CD14-positive monocyte (primary cell): ENCODE measurements at regions not wholly inside any gene's neighbourhood (a gene's known extent, or its start where the extent isn't known, plus 50 kb on each side); places are given as distances from the start of the nearest gene placed in this dataset.
"Not testable (repeated sequence)": the region's sequence is repeated elsewhere in the genome, so short reads cannot be mapped to it uniquely, and the experiment has no call there.

Experiments
- DNase-seq, 3 donors: peaks; one replicate each; pipeline ENCODE4 v3.0.0-alpha.2; 2011 to 2022
- H2AFZ ChIP-seq: 2 replicates; pipeline ENCODE4 v1.6.0; 2012; ENCODE audit warnings: mild to moderate bottlenecking, low read depth, low read length, inconsistent platforms; ENCODE audit not compliant: insufficient read depth, poor library complexity, severe bottlenecking
- H3K27ac ChIP-seq, 2 donors: 1 replicate in 1 of 2; 2 replicates in 1 of 2; pipeline ENCODE4 v1.5.1; 2012 to 2013; ENCODE audit warnings: low read length in 2 of 2, control low read depth in 1 of 2, inconsistent platforms in 1 of 2, low read depth in 1 of 2, mild to moderate bottlenecking in 1 of 2
- H3K27me3 ChIP-seq, 2 donors: one replicate each; pipeline versions ENCODE4 v1.6.0 to v1.6.1; 2011 to 2013; ENCODE audit warnings: low read length in 2 of 2; ENCODE audit not compliant: control insufficient read depth in 2 of 2, insufficient read depth in 2 of 2
- H3K36me3 ChIP-seq, 2 donors: replicated peaks in 1 of 2; 1 replicate in 1 of 2; 2 replicates in 1 of 2; pipeline versions ENCODE4 v1.5.1 to v1.6.1; 2012 to 2013; ENCODE audit warnings: low read length in 2 of 2, control low read depth in 1 of 2, inconsistent platforms in 1 of 2, mild to moderate bottlenecking in 1 of 2; ENCODE audit not compliant: insufficient read depth in 2 of 2, control insufficient read depth in 1 of 2
- H3K4me1 ChIP-seq, 2 donors: 1 replicate in 1 of 2; 2 replicates in 1 of 2; pipeline versions ENCODE4 v1.5.1 to v1.6.1; 2012 to 2013; ENCODE audit warnings: low read length in 2 of 2, control low read depth in 1 of 2, inconsistent platforms in 1 of 2, mild to moderate bottlenecking in 1 of 2, moderate library complexity in 1 of 2; ENCODE audit not compliant: insufficient read depth in 2 of 2, control insufficient read depth in 1 of 2
- H3K4me2 ChIP-seq: replicated peaks from 2 replicates; pipeline ENCODE3; 2012; ENCODE audit warnings: low read length, moderate library complexity, mild to moderate bottlenecking; ENCODE audit not compliant: poor library complexity, severe bottlenecking; ENCODE audit errors: extremely low read depth
- H3K4me3 ChIP-seq, 3 experiments: fragments of 200-600 bp in 1 of 3; sonication (generic) in 1 of 3; replicated peaks in 1 of 3; 1 replicate in 2 of 3; 2 replicates in 1 of 3; pipeline ENCODE4 v1.5.1; 2011 to 2013; ENCODE audit warnings: low read length in 3 of 3, mild to moderate bottlenecking in 3 of 3, control low read depth in 2 of 3, low read depth in 2 of 3, inconsistent platforms in 1 of 3, moderate library complexity in 1 of 3
- H3K79me2 ChIP-seq: 2 replicates; pipeline ENCODE4 v1.6.0; 2012; ENCODE audit warnings: mild to moderate bottlenecking, control low read depth, inconsistent platforms, low read length, moderate library complexity; ENCODE audit not compliant: insufficient read depth
- H3K9ac ChIP-seq: 2 replicates; pipeline ENCODE4 v1.6.0; 2017; ENCODE audit warnings: low read length, mild to moderate bottlenecking; ENCODE audit not compliant: insufficient read depth, poor library complexity, severe bottlenecking
- H3K9me3 ChIP-seq, 2 donors: replicated peaks in 1 of 2; 1 replicate in 1 of 2; 2 replicates in 1 of 2; pipeline versions ENCODE4 v1.5.1 to v1.6.1; 2012 to 2013; ENCODE audit warnings: low read length in 2 of 2, control low read depth in 1 of 2; ENCODE audit not compliant: control insufficient read depth in 1 of 2, insufficient read depth in 1 of 2
- H4K20me1 ChIP-seq: 2 replicates; pipeline ENCODE4 v1.6.0; 2012; ENCODE audit warnings: mild to moderate bottlenecking, low read length, control low read depth, moderate library complexity; ENCODE audit not compliant: insufficient read depth
- H3K27ac Mint-ChIP-seq, 7 donors: one replicate each; pipeline ENCODE4 v1.8.0; 2020; ENCODE audit warnings: mild to moderate bottlenecking in 7 of 7, mixed read lengths in 7 of 7, moderate library complexity in 6 of 7, inconsistent platforms in 2 of 7
- H3K27me3 Mint-ChIP-seq, 3 donors: one replicate each; pipeline ENCODE4 v1.8.0; 2021 to 2022; ENCODE audit warnings: low read depth in 3 of 3, mild to moderate bottlenecking in 3 of 3, mixed read lengths in 3 of 3, moderate library complexity in 3 of 3, inconsistent platforms in 1 of 3
- H3K36me3 Mint-ChIP-seq, 2 donors: one replicate each; pipeline ENCODE4 v1.8.0; 2020; ENCODE audit warnings: mixed read lengths in 2 of 2, inconsistent platforms in 1 of 2, mild to moderate bottlenecking in 1 of 2
- H3K4me1 Mint-ChIP-seq: one replicate; pipeline ENCODE4 v1.8.0; 2020; ENCODE audit warnings: mild to moderate bottlenecking, mixed read lengths
- H3K4me3 Mint-ChIP-seq, 2 donors: one replicate each; pipeline ENCODE4 v1.8.0; 2020; ENCODE audit warnings: mild to moderate bottlenecking in 2 of 2, mixed read lengths in 2 of 2, moderate library complexity in 1 of 2
- H3K9me3 Mint-ChIP-seq, 7 donors: one replicate each; pipeline ENCODE4 v1.8.0; 2020 to 2022; ENCODE audit warnings: mixed read lengths in 7 of 7, mild to moderate bottlenecking in 6 of 7, moderate library complexity in 6 of 7, inconsistent platforms in 2 of 7
- WGBS: methylation state at CpG from one replicate; pipeline ENCODE4 v1.1.5; 2013; ENCODE audit warnings: missing lambda C conversion rate; ENCODE audit not compliant: insufficient coverage; 5-methylcytosine and 5-hydroxymethylcytosine counted together
- intact Hi-C, 2 donors: fragments of 100-400 bp; cut with micrococcal nuclease; formaldehyde crosslinking; loops; one replicate each; pipeline versions ENCODE4 v1.15.0 to v1.15.1; 2023
- TF ChIP-seq, protein P1 (sequence below): fragments of 200-600 bp; IDR thresholded peaks from one replicate; pipeline ENCODE4 v1.8.0; 2022; ENCODE audit warnings: antibody characterized with exemption, mild to moderate bottlenecking

DNA sequence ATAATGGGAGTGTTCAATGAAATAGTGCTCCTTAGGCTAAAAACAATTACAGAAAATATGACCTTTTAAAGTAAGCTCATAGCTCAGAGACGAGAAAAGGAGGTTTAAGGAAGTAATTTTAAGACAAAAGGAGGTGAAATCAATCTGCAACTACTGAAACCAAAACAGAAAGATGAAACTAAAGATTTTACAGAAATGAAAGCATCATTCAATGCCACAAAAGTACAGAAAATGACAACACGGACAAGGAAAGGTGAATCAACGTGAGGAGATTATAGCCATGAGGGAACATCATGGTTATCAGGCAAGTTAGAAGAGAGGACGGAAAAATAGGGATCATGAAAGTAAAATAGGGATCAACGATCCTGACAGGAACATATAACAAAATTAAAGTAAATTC is 745.2 kb downstream of the PCDH17 start:
- Histone ChIP-seq H3K4me3 (no peak overlapping the region), H3K27ac (no peak overlapping the region), H4K20me1 (no peaks in the 10 kb centered on the region), H3K9me3 (no peaks in the 10 kb centered on the region), H2AFZ (no peak overlapping the region), H3K79me2 (no peaks in the 10 kb centered on the region), H3K27me3 (no peaks in the 10 kb centered on the region), H3K36me3 (no peaks in the 10 kb centered on the region), H3K9ac (no peak overlapping the region), H3K4me1 (no peaks in the 10 kb centered on the region), H3K4me2 (no peak overlapping the region)
- TF ChIP-seq, protein P1, sequence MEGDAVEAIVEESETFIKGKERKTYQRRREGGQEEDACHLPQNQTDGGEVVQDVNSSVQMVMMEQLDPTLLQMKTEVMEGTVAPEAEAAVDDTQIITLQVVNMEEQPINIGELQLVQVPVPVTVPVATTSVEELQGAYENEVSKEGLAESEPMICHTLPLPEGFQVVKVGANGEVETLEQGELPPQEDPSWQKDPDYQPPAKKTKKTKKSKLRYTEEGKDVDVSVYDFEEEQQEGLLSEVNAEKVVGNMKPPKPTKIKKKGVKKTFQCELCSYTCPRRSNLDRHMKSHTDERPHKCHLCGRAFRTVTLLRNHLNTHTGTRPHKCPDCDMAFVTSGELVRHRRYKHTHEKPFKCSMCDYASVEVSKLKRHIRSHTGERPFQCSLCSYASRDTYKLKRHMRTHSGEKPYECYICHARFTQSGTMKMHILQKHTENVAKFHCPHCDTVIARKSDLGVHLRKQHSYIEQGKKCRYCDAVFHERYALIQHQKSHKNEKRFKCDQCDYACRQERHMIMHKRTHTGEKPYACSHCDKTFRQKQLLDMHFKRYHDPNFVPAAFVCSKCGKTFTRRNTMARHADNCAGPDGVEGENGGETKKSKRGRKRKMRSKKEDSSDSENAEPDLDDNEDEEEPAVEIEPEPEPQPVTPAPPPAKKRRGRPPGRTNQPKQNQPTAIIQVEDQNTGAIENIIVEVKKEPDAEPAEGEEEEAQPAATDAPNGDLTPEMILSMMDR, result no peak
- Mint-ChIP-seq H3K27me3 (no peaks in the 10 kb centered on the region), H3K4me1 (no peaks in the 10 kb centered on the region), H3K4me3 (no peak overlapping the region), H3K36me3 (no peaks in the 10 kb centered on the region), H3K9me3 (peaks cover 0 to 6% (median 2%) of the 10 kb centered on the region in 7 donors), H3K27ac (no peak overlapping the region)
- intact Hi-C loops, result no loop called here
- no CpG with 5 or more reads among the region's 5 CpGs for WGBS
- no peak for DNase-seq

DNA sequence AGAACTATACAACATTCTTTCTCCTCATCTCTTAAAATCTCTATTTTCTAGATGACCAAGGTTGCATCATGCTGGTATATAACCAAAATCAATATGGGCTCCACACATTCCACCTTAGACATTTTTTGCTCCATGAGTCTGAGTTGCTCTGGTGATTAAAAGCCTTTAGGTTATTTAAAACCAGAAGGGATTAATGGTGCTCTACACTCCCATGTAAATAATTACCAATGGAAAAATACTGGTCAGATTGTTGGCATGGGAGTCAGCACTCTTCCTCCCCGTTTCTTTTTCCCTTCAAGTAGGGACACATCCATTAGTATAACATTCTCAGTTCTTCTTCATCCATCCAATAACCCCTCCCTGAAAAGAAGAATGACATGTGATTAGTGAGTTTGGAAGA is 747.7 kb downstream of the PCDH17 start:
- Mint-ChIP-seq H3K4me3 (no peak overlapping the region), H3K27ac (no peak overlapping the region), H3K27me3 (no peaks in the 10 kb centered on the region), H3K36me3 (no peaks in the 10 kb centered on the region), H3K9me3 (peaks cover 0 to 2% (median 0%) of the 10 kb centered on the region in 7 donors), H3K4me1 (no peaks in the 10 kb centered on the region)
- Histone ChIP-seq H3K36me3 (no peaks in the 10 kb centered on the region), H3K27me3 (no peaks in the 10 kb centered on the region), H2AFZ (no peak overlapping the region), H3K4me2 (no peak overlapping the region), H3K27ac (no peak overlapping the region), H3K9me3 (no peaks in the 10 kb centered on the region), H3K4me3 (no peak overlapping the region), H3K9ac (no peak overlapping the region), H4K20me1 (no peaks in the 10 kb centered on the region), H3K79me2 (no peaks in the 10 kb centered on the region), H3K4me1 (no peaks in the 10 kb centered on the region)
- TF ChIP-seq, protein P1, result no peak
- intact Hi-C loops, result no loop called here
- no peak for DNase-seq
- WGBS, result no CpG with 5 or more reads among the region's 1 CpG

DNA sequence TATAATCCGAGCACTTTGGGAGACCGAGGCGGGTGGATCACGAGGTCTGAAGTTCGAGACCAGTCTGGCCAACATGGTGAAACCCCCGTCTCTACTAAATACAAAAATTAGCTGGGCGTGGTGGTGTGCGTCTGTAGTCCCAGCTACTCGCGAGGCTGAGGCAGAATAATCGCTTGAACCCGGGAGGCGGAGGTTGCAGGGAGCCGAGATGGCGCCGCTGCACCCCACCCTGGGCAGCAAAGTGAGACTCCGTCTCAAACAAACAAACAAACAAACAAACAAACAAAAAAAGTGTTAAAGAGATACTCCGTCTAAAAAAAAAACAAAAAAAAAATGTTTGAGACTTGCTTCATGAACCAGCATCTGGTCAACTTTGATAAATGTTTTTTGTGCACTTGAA is 753.8 kb downstream of the PCDH17 start:
- H3K4me1 Mint-ChIP-seq, H3K4me3 Mint-ChIP-seq, H3K9me3 ChIP-seq, H3K9ac ChIP-seq, H3K27ac Mint-ChIP-seq, H3K36me3 Mint-ChIP-seq, H3K9me3 Mint-ChIP-seq, H4K20me1 ChIP-seq, H3K4me1 ChIP-seq, intact Hi-C loops, H3K27ac ChIP-seq, H2AFZ ChIP-seq, DNase-seq, H3K4me2 ChIP-seq, H3K27me3 Mint-ChIP-seq, H3K36me3 ChIP-seq, H3K4me3 ChIP-seq, H3K27me3 ChIP-seq, H3K79me2 ChIP-seq: not testable (repeated sequence)
- WGBS, result 94% methylated on average over 10 of the region's 18 CpGs
